DND-41 (cell line): ENCODE measurements at regions not wholly inside any gene's neighbourhood (a gene's known extent, or its start where the extent isn't known, plus 50 kb on each side); places are given as distances from the start of the nearest gene placed in this dataset.

Source experiments
- EZH2 ChIP-seq: IDR thresholded peaks from 3 replicates; pipeline ENCODE4 v1.6.1; 2012; ENCODE audit warnings: borderline replicate concordance, low read depth, mild to moderate bottlenecking, moderate library complexity, low read length, inconsistent platforms; ENCODE audit not compliant: severe bottlenecking
- TF ChIP-seq, protein P1 (sequence below): IDR thresholded peaks from 2 replicates; pipeline ENCODE4 v1.5.1; 2012; ENCODE audit warnings: borderline replicate concordance, low read length, moderate library complexity, mild to moderate bottlenecking; ENCODE audit not compliant: poor library complexity, severe bottlenecking; ENCODE audit errors: extremely low read depth

DNA sequence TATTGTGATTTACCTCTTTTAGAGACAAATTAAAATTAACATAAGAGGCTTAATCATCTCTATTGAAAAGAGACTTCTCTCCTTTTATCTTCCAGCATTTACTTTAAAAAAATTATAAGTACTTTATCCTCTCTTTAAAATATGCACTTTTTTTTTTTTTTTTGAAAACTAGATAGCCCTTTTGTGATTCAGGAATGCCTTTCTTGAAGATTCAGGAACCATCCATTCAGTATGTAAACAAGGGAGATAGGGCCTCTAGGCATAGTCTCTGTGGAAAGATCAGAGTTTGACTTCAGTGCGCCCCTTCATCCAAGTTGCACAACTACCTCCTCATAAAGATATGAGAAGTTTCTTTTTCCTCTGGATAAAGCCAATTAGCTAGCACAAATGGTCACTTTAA is 1163.7 kb downstream of the SI start:
- TF ChIP-seq, protein P1, sequence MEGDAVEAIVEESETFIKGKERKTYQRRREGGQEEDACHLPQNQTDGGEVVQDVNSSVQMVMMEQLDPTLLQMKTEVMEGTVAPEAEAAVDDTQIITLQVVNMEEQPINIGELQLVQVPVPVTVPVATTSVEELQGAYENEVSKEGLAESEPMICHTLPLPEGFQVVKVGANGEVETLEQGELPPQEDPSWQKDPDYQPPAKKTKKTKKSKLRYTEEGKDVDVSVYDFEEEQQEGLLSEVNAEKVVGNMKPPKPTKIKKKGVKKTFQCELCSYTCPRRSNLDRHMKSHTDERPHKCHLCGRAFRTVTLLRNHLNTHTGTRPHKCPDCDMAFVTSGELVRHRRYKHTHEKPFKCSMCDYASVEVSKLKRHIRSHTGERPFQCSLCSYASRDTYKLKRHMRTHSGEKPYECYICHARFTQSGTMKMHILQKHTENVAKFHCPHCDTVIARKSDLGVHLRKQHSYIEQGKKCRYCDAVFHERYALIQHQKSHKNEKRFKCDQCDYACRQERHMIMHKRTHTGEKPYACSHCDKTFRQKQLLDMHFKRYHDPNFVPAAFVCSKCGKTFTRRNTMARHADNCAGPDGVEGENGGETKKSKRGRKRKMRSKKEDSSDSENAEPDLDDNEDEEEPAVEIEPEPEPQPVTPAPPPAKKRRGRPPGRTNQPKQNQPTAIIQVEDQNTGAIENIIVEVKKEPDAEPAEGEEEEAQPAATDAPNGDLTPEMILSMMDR: no peak
- no peak for TF ChIP-seq EZH2
